GM19328 (cell line): ENCODE measurements at regions not wholly inside any gene's neighbourhood (a gene's known extent, or its start where the extent isn't known, plus 50 kb on each side); places are given as distances from the start of the nearest gene placed in this dataset.

Experiments used
- ATAC-seq: cut with Tn5 transposase; IDR thresholded peaks from one replicate; pipeline ENCODE4 v1.9.1; 2021; ENCODE audit warnings: mild to moderate bottlenecking, moderate library complexity; ENCODE audit not compliant: unreplicated experiment

DNA sequence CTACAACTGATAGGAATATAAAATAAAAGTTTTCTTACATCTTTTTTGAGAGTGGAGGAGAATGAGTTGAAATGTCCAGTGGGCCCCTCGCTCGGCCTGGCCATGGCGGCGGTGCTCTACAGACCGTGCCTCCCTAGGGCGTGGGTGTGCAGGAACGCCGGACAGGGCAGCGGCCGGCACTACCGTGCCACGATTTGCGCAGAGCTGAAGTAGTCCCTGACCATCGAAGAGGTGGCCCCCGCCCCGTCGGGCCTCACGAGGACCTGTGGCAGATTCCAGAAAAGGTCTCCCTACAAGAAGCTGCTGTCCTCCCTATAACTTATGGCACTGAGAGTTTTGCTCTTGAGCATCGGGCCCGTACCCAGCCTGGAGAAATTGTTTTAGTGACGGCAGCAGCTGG, 228.9 kb upstream of the ARHGAP24 start:
- no peak for ATAC-seq

DNA sequence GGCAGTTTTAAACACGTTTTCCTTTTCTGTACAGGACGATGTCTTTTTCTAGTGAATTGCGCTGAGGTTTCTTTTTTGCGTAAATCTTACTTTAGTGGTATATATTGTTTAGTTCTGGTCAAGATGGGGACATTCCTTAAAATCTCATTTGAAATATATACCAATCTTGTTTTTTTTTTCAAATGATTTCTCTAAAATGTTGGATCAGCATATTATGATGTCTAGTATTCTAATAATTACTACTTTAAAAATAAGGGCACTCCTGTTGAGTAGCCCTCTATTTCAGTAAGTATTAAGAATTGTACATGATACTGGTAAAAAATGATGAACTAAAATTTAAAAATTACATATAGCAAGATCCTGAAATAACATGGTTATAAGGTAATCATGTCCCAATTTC, 224.1 kb upstream of the ARHGAP24 start:
- ATAC-seq: no peak

DNA sequence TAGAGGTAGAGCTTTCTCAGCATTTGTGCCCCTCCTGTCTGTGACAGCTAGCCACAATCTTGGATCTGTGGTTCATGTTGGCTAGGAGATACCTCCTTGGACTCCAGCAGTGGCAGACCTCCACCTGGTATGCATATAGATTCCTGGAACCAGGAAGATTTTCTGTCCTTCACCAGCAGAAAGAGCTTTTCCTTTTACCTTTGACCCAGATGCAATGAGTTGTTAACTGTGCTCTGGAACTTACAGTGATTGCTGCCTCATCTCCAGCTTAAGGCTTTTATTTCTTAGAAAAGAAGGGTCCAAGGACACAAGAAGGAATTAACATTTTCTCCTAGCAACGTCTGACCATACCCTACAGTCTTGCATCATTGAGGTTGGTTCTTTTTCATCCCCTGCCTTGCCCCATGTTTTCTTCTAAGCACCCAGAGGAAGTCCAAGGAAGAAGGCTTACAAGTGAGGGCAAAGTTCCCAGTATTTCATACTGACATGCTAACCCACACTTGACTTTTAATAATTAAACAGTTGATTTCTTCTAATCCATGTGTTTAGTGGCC, 217.1 kb upstream of the ARHGAP24 start:
- no peak for ATAC-seq

DNA sequence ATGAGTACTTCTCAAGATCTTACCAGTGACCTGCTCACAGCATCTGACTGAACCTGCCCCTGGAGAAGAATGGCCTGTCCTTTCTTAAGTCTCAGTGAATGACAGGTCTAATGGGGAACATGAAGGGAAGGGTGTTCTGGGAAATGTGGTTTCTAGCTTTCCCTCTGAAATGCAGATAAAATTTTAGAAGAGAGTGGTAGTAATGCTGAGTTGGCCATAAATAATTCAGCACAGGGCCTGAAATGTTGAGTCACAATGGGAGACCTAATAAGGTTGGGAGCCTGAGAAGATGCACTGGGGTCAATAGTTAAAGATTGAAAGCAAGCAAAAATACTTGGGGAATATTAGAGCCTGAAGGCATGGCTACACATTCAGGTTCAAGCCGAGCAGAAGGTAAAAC, 214.9 kb upstream of the ARHGAP24 start:
- no peak for ATAC-seq

DNA sequence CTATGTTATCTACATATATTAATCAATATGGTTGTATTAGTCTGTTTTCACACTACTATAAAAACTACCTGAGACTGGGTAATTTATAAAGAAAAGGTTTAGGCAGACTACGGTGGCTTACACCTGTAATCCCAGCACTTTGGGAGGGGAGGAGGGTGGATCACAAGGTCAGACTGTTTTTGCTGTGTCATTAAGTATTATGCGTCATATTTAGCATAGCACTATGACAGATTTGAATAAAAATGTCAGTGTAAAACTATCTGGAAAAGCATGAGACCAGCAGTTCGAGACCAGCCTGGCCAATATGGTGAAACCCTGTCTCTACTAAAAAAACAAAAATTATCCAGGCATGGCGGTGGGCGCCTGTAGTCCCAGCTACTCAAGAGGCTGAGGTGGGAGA, 209.7 kb upstream of the ARHGAP24 start:
- ATAC-seq: no peak

DNA sequence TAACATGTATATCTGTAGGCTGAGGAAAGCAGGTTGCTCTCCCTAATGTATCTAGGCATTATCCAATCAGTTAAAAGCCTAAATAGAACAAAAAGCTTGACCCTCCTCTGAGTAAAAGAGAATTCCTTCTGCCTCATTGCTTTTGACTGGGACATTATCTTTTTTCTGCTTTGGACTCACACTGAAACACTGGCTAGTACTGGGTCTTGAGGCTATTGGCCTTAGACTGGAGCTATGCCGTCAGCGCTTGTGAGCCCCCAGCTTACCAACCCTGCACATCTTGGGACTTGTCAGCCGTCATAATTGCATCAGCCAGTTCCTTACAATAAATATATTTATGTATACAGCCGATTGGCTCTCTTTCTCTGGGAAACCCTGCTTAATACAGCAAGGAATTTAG, 206.8 kb upstream of the ARHGAP24 start:
- no peak for ATAC-seq

DNA sequence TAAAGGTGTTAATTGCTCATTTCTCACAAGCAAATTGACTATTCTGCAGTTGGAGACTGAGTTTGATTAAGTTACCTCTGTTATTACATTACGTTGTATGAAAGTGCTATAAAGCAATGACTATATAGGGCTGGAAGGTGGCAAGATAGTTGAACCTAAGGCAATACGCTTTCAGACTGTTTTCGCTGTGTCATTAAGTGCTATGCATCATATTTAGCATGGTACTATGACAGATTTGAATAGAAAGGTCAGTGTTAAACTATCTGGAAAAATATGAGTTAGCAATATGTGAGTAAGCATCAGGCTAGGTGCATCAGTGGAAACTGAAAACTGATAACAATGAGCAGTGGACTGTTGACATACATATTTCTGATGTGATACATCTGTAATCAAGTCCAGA, 206.0 kb upstream of the ARHGAP24 start:
- no peak for ATAC-seq

DNA sequence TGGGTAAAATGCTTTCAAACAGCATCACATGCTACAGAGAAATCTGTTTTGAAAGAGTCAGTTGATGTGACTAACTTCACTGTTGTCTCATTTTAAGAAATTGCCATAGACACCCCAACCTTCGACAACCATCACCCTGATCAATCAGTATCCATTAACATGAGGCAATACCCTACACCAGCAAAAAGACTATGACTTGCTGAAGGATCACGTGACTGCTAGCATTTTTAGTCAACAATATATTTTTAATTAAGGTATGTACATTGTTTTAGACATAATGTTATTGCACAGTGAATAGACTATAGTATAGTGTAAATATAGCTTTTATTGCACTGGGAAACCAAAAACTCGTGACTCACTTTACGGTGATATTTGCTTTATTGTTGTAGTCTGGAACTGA, 200.0 kb upstream of the ARHGAP24 start:
- ATAC-seq: no peak

DNA sequence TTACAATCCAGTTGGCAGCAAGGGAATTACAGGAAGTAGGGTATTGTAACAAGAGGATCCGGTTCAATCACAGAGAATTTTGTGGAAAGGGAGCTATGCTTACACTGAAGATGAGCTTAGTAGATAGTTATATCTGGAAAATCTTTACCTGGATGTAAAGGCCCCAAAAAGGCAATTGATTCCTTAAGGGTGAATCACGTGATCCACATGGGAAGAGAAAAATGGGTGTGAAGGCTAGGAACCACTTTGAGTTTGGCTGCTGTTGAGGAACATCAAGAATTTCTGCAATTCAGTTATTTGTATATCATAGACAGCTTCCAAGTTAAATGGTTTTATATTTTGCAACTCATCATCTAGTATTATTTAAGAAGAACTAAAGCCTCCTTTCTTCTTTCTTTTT, 194.0 kb upstream of the ARHGAP24 start:
- no peak for ATAC-seq

DNA sequence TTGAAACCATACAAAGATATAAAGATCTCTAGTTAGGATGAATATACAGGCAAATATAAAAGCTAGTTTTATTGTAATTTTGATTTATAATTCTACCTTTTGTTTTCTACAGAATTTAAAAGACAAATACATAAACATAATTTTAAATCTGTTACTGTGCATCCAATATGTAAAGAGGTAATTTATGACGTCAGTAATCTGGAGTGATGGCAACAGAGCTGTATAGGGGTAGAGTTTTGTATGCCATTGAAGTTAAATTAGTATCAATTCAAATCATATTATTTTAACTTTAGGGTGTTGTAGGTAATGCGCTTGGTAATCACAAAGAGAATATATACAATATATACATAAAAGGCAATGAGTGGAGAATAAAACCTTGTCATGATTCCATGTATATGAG, 183.7 kb upstream of the ARHGAP24 start:
- no peak for ATAC-seq

DNA sequence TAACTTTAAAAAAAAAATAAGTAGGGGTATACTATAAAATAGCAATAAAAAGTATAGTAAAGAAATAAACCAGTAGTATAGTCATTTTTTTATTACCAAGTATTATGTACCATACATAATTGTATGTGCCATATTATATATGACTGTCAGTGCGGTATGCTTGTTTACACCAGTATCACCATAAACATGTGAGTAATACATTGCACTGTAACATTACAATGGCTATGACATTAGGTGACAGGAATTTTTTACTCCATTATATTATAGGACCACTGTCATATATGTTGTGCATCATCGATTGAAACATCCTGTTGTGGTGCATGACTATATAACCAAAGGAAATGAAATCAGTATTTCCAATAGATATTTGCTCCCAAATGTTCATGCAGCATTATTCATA, 176.9 kb upstream of the ARHGAP24 start:
- ATAC-seq: no peak

DNA sequence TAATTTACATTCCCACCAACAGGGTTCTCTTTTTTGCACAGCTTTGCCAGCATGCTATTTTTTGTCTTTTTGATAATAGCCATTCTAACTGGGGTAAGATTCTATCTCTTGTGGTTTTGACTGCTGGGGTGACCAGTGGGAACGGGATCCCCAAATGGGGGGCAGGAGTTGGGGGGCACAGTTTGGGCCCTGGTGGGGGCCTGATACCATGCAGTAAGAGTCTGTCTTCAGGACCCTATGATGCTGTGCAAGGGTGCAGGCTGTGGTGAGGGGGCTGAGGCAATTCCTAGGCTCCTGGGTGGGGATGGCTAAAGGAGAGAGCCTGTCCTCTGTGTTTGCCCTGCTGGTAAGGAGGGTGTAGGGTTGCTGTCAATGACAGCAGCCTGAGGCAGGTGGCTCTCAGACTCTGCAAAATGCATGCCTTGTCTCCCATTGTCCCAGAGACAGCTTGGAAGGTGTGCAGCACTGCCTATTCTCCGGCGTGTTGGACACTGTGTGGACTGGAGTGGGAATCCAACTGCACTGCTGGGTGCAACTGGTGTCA, 172.7 kb upstream of the ARHGAP24 start:
- ATAC-seq: no peak

DNA sequence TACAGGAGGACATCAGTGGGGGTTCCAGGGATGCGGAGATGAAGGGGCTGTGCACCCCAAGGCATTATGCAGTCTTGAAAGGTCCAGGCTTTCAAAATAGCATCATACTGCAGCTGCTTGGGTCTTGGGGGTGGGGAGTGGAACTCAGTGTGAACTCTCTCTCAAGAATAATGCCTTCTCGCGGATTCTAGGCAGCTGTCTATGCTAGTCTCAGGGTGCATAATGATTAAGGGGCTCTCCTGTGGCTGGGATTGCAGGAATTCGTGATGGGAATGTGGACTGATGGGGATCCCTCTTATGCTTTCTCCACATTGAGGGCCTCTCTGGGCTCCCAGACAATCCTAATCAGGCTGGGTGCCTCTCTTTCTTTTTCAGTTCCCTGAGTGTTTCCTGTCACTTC, 172.2 kb upstream of the ARHGAP24 start:
- no peak for ATAC-seq

DNA sequence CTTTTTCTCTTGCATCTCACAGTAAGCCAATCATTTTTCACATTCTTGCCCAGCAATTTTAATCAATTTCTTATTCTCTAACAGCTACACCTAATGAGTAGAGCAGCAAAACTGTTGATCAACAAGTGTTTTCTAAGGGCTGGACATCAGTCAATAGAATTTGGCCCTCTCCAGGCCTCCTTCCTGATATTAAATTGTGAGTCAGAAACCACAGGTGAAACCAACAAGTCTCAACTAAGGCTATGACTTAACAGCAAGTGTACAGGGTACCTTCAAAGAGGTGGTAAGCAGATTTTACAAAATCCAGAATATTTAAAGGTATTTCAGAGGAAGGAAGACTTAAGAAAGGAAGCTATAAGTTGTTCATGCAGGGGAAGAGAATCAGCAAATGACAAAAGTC, 156.5 kb upstream of the ARHGAP24 start:
- ATAC-seq: no peak

DNA sequence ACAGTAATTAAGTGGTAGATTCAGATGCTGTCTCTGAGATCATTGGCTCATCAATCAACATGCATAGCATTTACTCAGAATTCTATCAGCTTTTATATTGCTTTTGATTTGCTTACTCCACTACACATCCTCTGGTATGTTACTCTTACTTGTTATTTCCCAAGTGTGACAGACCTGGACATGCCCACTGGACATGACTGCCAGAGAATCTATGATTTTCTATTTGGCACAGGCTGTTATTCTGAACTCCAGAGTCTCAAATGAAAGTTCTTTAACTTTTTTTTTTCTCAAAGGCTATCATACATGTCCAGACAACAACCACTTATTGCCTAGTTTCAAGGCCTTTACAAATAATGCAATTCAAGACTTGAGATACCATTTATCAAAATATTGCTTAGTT, 116.1 kb upstream of the ARHGAP24 start:
- no peak for ATAC-seq

DNA sequence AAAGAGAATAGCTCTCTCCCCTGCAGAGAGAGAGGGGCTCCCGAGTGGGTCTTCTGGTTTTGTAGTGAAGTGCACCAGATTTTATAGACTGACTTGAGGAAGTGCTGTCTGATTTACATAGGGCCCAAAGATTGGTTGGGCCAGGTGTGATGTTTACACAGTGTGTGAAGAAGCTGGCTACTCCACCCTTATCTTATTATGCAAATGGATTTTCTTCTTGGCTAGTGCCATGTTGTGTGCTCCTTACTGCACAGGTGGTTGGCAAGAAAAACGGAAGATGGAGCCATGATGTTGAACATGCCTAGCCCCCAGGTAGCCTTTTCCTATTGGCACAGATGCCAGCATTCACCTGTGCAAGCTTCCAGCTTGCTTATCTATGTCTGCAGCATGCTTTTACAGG, 112.4 kb upstream of the ARHGAP24 start:
- ATAC-seq: no peak

DNA sequence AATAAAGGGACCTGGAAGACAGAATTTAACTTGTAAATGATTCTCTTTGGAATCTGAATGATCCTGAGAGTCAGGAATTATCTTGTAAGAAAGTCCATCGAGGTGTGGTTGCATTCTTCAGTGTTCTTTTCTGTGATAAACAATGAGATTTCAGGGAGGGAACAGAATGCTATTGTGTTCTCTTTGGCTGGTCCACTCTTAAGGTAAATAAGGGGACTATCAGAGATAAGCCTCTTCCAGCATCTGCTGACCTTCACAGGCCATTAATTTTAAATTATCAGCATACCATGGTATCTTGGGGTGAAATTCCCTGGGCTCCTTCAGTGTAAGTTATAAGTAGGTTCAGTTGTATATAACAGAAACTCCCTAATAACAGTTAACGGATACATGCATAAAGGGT, 107.1 kb upstream of the ARHGAP24 start:
- no peak for ATAC-seq

DNA sequence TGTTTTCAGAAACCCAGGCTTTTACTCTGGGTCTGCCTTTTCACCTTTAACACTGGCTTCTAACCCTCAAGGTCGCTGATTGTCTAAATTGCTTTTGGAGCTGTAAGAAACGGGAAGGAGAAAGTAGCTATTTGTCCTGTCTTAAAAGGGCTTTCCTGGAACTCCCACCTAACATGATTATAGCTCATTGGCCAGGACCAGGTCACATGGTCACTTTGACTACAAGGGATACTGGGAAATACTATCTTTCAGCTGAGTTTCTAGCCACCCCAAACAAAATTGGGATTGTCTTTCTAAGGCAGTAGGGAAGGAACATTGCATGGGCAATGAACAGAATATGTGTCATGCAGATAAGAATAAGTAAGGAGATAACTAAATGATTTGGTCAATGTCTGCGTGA, 106.7 kb upstream of the ARHGAP24 start:
- ATAC-seq: no peak

DNA sequence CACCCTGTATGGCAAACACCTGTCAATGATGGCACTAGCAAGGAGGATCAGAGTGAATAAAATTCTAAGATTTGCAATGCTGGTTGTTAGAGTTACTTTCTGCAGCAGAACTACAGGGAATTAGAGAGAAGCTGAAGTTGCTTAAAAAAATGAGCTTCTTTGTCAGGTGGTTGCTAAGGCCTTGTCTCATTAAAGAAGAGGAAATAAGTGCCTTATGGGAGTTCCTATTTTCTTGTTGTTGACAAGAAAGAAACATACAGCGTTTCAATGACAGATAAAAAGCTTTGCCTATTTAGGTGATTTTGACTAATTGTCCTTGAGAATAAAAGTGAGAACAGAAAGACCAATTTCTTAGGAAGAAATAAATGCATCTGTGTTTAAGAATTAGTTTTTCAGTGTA, 106.0 kb upstream of the ARHGAP24 start:
- no peak for ATAC-seq

DNA sequence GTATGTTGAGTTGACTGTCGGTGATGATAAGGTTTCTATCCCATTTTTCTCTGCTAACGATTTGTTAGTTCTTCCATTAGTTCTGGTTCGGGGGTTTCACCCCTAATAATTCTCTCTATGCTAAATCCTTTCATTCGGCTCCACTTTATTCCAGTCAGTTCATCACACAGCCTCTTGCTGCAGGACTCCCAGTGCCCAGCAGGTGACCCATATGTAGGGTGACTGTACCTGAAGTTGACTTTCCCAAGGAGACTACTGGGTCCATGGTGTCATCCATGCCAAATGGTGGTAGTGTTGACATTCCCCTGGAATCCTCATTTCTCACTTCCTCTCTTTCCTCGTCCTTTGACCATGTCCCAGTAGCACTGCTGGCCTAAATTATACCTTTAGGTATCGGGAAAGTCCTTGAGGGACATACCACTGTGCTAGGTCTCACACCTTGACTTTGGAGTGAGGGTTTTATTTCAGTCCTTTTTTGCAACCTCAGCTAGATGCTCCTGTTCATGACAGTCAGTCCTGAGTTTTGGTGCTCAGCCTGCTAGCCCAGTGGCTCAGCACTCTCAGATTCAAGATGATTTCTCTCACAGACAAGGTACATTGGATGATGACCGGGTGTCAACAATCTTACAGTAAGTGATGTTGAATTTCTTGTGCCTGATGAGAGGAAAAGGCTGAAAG, 105.1 kb upstream of the ARHGAP24 start:
- peak; percentile 17 for ATAC-seq

DNA sequence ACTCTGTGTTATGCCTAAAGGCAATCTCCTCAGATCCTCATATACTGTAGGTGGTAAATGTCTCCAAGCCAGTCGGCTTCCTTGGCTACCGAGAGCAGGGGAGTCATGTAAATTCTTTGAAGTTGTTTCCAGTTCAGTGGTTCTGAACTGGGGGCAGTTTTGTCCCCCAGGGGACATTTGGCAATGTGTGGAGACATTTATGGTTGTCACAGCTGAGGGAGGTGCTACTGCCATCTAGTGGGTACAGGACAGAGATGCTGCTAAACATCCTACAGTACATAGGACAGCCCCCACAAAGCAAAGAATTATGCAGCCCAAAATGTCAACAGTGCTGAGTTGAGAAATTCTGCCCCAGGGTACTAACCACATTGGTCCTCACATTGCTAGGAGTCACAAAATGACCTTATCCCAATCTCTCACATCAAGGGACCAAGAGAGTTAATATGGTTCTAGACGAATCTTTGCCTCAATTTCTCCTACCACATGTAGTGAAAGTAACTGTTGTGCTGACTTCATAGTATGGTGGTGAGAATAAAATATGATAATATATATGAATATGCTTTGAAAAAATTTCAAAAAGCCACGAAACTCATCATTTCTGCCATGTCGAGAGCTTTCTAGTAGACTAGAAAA, 104.4 kb upstream of the ARHGAP24 start:
- peak; percentile 95 for ATAC-seq

DNA sequence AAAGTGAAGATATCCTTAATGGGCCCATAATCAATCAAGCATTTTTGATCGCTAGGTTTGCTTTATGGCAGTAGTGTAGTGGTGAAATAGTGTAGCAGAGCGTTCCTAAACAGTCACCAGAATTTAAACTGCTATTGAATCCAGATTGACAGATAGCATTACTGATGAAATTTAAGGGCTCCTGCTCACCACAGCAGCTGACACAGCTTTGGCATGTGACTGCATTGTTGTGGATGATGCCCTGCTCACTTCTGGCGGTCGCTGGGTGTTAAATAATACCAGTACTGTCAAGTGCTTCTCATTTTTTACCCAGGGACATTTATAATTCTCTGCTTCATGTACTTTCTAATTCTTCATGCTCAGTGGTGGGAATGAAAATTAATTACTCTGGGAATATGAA, 102.0 kb upstream of the ARHGAP24 start:
- ATAC-seq: no peak
